ENCODE measurements at regions not wholly inside any gene's neighbourhood (a gene's known extent, or its start where the extent isn't known, plus 50 kb on each side); places are given as distances from the start of the nearest gene placed in this dataset.

GRCh38 chr1:79430437-79430836 is 423.9 kb upstream of the ADGRL4 start:
- WGBS: 91% methylated on average over 11 of the region's 11 CpGs

GRCh38 chr1:79422726-79423125 is 416.2 kb upstream of the ADGRL4 start:
- Histone ChIP-seq H3K4me1 (ENCODE audit: control insufficient read depth, insufficient read depth, low read depth, low read length) (no peaks in the 10 kb centered on the region), H4K8ac (ENCODE audit: low read length) (no peak overlapping the region), H3K27ac (ENCODE audit: low read length, poor library complexity, severe bottlenecking) (no peak overlapping the region), H3K14ac (ENCODE audit: low read length in 2 of 2) (no peak overlapping the region), H3K36me3 (ENCODE audit: control insufficient read depth in 1 of 2, insufficient read depth in 2 of 2, low read depth in 1 of 2, low read length in 2 of 2) (no peaks in the 10 kb centered on the region), H4K91ac (ENCODE audit: low read length) (no peak overlapping the region), H3K9me3 (ENCODE audit: control insufficient read depth, low read length) (no peaks in the 10 kb centered on the region), H3K4ac (ENCODE audit: low read depth in 1 of 2, low read length in 2 of 2) (no peak overlapping the region), H2BK12ac (ENCODE audit: low read length in 2 of 2) (no peak overlapping the region), H2BK120ac (ENCODE audit: low read depth, low read length) (no peak overlapping the region), H2AK5ac (ENCODE audit: low read length, severe bottlenecking) (no peak overlapping the region), H2BK5ac (ENCODE audit: low read depth, low read length, poor library complexity, severe bottlenecking) (no peak overlapping the region), H3K4me3 (ENCODE audit: insufficient read depth in 1 of 2, low read depth in 1 of 2, low read length in 2 of 2) (no peak overlapping the region), H3K79me1 (replicated peaks; ENCODE audit: low read length, poor library complexity, severe bottlenecking) (no peaks in the 10 kb centered on the region), H3K4me2 (ENCODE audit: low read length, poor library complexity, severe bottlenecking) (no peak overlapping the region), H3K18ac (ENCODE audit: low read depth in 1 of 2, low read length in 2 of 2) (no peak overlapping the region), H3K23ac (ENCODE audit: low read length in 2 of 2) (no peak overlapping the region), H2BK15ac (ENCODE audit: low read depth, poor library complexity, severe bottlenecking) (no peak overlapping the region), H3K27me3 (ENCODE audit: control insufficient read depth in 1 of 2, insufficient read depth in 1 of 2, low read length in 2 of 2) (no peaks in the 10 kb centered on the region), H2AFZ (ENCODE audit: low read depth, low read length) (no peak overlapping the region), H3K9ac (ENCODE audit: low read length) (no peak overlapping the region)
- DNase-seq: no peak
- 92% methylated on average over 1 of the region's 2 CpGs for WGBS

More at GRCh38 chr1:79430437-79430836, 423.9 kb upstream of the ADGRL4 start:
- no peak overlapping the region for H2BK120ac ChIP-seq (ENCODE audit: low read depth, low read length)
- H2AK5ac ChIP-seq (ENCODE audit: low read length, severe bottlenecking): no peak overlapping the region
- no peak overlapping the region for H3K23ac ChIP-seq (ENCODE audit: low read length in 2 of 2)
- H4K91ac ChIP-seq (ENCODE audit: low read length): no peak overlapping the region
- no peak overlapping the region for H2BK5ac ChIP-seq (ENCODE audit: low read depth, low read length, poor library complexity, severe bottlenecking)
- H3K79me1 ChIP-seq (replicated peaks; ENCODE audit: low read length, poor library complexity, severe bottlenecking): no peaks in the 10 kb centered on the region
- no peak overlapping the region for H2BK12ac ChIP-seq (ENCODE audit: low read length in 2 of 2)
- H3K27me3 ChIP-seq (ENCODE audit: control insufficient read depth in 1 of 2, insufficient read depth in 1 of 2, low read length in 2 of 2): no peaks in the 10 kb centered on the region
- no peak overlapping the region for H3K27ac ChIP-seq (ENCODE audit: low read length, poor library complexity, severe bottlenecking)
- H3K14ac ChIP-seq (ENCODE audit: low read length in 2 of 2): no peak overlapping the region
- no peak overlapping the region for H4K8ac ChIP-seq (ENCODE audit: low read length)
- H3K18ac ChIP-seq (ENCODE audit: low read depth in 1 of 2, low read length in 2 of 2): no peak overlapping the region
- no peak overlapping the region for H3K4me3 ChIP-seq (ENCODE audit: insufficient read depth in 1 of 2, low read depth in 1 of 2, low read length in 2 of 2)
- no peaks in the 10 kb centered on the region for H3K4me1 ChIP-seq (ENCODE audit: control insufficient read depth, insufficient read depth, low read depth, low read length)
- no peak overlapping the region for H2BK15ac ChIP-seq (ENCODE audit: low read depth, poor library complexity, severe bottlenecking)
- no peak overlapping the region for H2AFZ ChIP-seq (ENCODE audit: low read depth, low read length)
- H3K36me3 ChIP-seq (ENCODE audit: control insufficient read depth in 1 of 2, insufficient read depth in 2 of 2, low read depth in 1 of 2, low read length in 2 of 2): no peaks in the 10 kb centered on the region
- H3K4me2 ChIP-seq (ENCODE audit: low read length, poor library complexity, severe bottlenecking): no peak overlapping the region
- H3K4ac ChIP-seq (ENCODE audit: low read depth in 1 of 2, low read length in 2 of 2): no peak overlapping the region
- DNase-seq: no peak
- no peaks in the 10 kb centered on the region for H3K9me3 ChIP-seq (ENCODE audit: control insufficient read depth, low read length)
- H3K9ac ChIP-seq (ENCODE audit: low read length): no peak overlapping the region

GRCh38 chr1:79398501-79398900 is 392.0 kb upstream of the ADGRL4 start:
- Histone ChIP-seq H3K9ac (ENCODE audit: low read length) (no peak overlapping the region), H2AFZ (ENCODE audit: low read depth, low read length) (no peak overlapping the region), H3K9me3 (ENCODE audit: control insufficient read depth, low read length) (no peaks in the 10 kb centered on the region), H2AK5ac (ENCODE audit: low read length, severe bottlenecking) (no peak overlapping the region), H3K4me1 (ENCODE audit: control insufficient read depth, insufficient read depth, low read depth, low read length) (no peaks in the 10 kb centered on the region), H4K8ac (ENCODE audit: low read length) (no peak overlapping the region), H3K79me1 (replicated peaks; ENCODE audit: low read length, poor library complexity, severe bottlenecking) (no peaks in the 10 kb centered on the region), H3K4ac (ENCODE audit: low read depth in 1 of 2, low read length in 2 of 2) (no peak overlapping the region), H3K14ac (ENCODE audit: low read length in 2 of 2) (no peak overlapping the region), H3K18ac (ENCODE audit: low read depth in 1 of 2, low read length in 2 of 2) (no peak overlapping the region), H2BK15ac (ENCODE audit: low read depth, poor library complexity, severe bottlenecking) (no peak overlapping the region), H3K4me3 (ENCODE audit: insufficient read depth in 1 of 2, low read depth in 1 of 2, low read length in 2 of 2) (no peak overlapping the region), H3K23ac (ENCODE audit: low read length in 2 of 2) (no peak overlapping the region), H3K27me3 (ENCODE audit: control insufficient read depth in 1 of 2, insufficient read depth in 1 of 2, low read length in 2 of 2) (no peaks in the 10 kb centered on the region), H3K4me2 (ENCODE audit: low read length, poor library complexity, severe bottlenecking) (no peak overlapping the region), H2BK12ac (ENCODE audit: low read length in 2 of 2) (no peak overlapping the region), H2BK120ac (ENCODE audit: low read depth, low read length) (no peak overlapping the region), H3K36me3 (ENCODE audit: control insufficient read depth in 1 of 2, insufficient read depth in 2 of 2, low read depth in 1 of 2, low read length in 2 of 2) (no peaks in the 10 kb centered on the region), H2BK5ac (ENCODE audit: low read depth, low read length, poor library complexity, severe bottlenecking) (no peak overlapping the region), H4K91ac (ENCODE audit: low read length) (no peak overlapping the region), H3K27ac (ENCODE audit: low read length, poor library complexity, severe bottlenecking) (no peak overlapping the region)
- 75% methylated on average over 1 of the region's 2 CpGs for WGBS
- no peak for DNase-seq

GRCh38 chr1:79396901-79397300 is 390.4 kb upstream of the ADGRL4 start:
- Histone ChIP-seq H2BK12ac (ENCODE audit: low read length in 2 of 2) (no peak overlapping the region), H2BK5ac (ENCODE audit: low read depth, low read length, poor library complexity, severe bottlenecking) (no peak overlapping the region), H2BK15ac (ENCODE audit: low read depth, poor library complexity, severe bottlenecking) (no peak overlapping the region), H4K91ac (ENCODE audit: low read length) (no peak overlapping the region), H3K79me1 (replicated peaks; ENCODE audit: low read length, poor library complexity, severe bottlenecking) (no peaks in the 10 kb centered on the region), H3K4me3 (ENCODE audit: insufficient read depth in 1 of 2, low read depth in 1 of 2, low read length in 2 of 2) (no peak overlapping the region), H3K4me2 (ENCODE audit: low read length, poor library complexity, severe bottlenecking) (no peak overlapping the region), H4K8ac (ENCODE audit: low read length) (no peak overlapping the region), H2AFZ (ENCODE audit: low read depth, low read length) (no peak overlapping the region), H3K27me3 (ENCODE audit: control insufficient read depth in 1 of 2, insufficient read depth in 1 of 2, low read length in 2 of 2) (no peaks in the 10 kb centered on the region), H3K4ac (ENCODE audit: low read depth in 1 of 2, low read length in 2 of 2) (no peak overlapping the region), H3K27ac (ENCODE audit: low read length, poor library complexity, severe bottlenecking) (no peak overlapping the region), H3K18ac (ENCODE audit: low read depth in 1 of 2, low read length in 2 of 2) (peak overlapping the region in 1 of 2 experiments; percentile 3), H2BK120ac (ENCODE audit: low read depth, low read length) (no peak overlapping the region), H3K36me3 (ENCODE audit: control insufficient read depth in 1 of 2, insufficient read depth in 2 of 2, low read depth in 1 of 2, low read length in 2 of 2) (no peaks in the 10 kb centered on the region), H3K9me3 (ENCODE audit: control insufficient read depth, low read length) (no peaks in the 10 kb centered on the region), H3K23ac (ENCODE audit: low read length in 2 of 2) (no peak overlapping the region), H2AK5ac (ENCODE audit: low read length, severe bottlenecking) (no peak overlapping the region), H3K4me1 (ENCODE audit: control insufficient read depth, insufficient read depth, low read depth, low read length) (no peaks in the 10 kb centered on the region), H3K9ac (ENCODE audit: low read length) (no peak overlapping the region), H3K14ac (ENCODE audit: low read length in 2 of 2) (no peak overlapping the region)
- DNase-seq: no peak
- no CpG with 5 or more reads among the region's 2 CpGs for WGBS

Measured in mesenchymal stem cell (in vitro differentiated cells and primary cell).